Effector memory CD8-positive, alpha-beta T cell (primary cell): ENCODE measurements at regions not wholly inside any gene's neighbourhood (a gene's known extent, or its start where the extent isn't known, plus 50 kb on each side); places are given as distances from the start of the nearest gene placed in this dataset.
A peak's percentile ranks its signal among the peaks of the same experiment; 100 is the strongest.

Experiments used
- ATAC-seq: fragments of 150-1000 bp; cut with Tn5 transposase; replicated peaks from 2 replicates; pipeline ENCODE4 v1.10.0; 2021; ENCODE audit warnings: mild to moderate bottlenecking, moderate library complexity
- DNase-seq, 3 experiments: peaks; one replicate each; pipeline ENCODE4 v3.0.0; 2021
- H3K27ac Mint-ChIP-seq, 2 donors: one replicate each; pipeline ENCODE4 v1.8.0; 2022; ENCODE audit warnings: mild to moderate bottlenecking in 2 of 2, mixed read lengths in 2 of 2, moderate library complexity in 2 of 2
- H3K27me3 Mint-ChIP-seq, 2 donors: one replicate each; pipeline ENCODE4 v1.8.0; 2022; ENCODE audit warnings: mixed read lengths in 2 of 2
- H3K36me3 Mint-ChIP-seq: one replicate; pipeline ENCODE4 v1.8.0; 2022; ENCODE audit warnings: mild to moderate bottlenecking, moderate library complexity, mixed read lengths; ENCODE audit not compliant: insufficient read depth
- H3K4me1 Mint-ChIP-seq, 2 donors: one replicate each; pipeline ENCODE4 v1.8.0; 2022; ENCODE audit warnings: low read depth in 2 of 2, mixed read lengths in 2 of 2
- H3K4me3 Mint-ChIP-seq, 2 donors: one replicate each; pipeline ENCODE4 v1.8.0; 2022; ENCODE audit warnings: mild to moderate bottlenecking in 2 of 2, mixed read lengths in 2 of 2, moderate library complexity in 2 of 2
- H3K9me3 Mint-ChIP-seq, 2 donors: one replicate each; pipeline ENCODE4 v1.8.0; 2022; ENCODE audit warnings: mixed read lengths in 2 of 2

DNA sequence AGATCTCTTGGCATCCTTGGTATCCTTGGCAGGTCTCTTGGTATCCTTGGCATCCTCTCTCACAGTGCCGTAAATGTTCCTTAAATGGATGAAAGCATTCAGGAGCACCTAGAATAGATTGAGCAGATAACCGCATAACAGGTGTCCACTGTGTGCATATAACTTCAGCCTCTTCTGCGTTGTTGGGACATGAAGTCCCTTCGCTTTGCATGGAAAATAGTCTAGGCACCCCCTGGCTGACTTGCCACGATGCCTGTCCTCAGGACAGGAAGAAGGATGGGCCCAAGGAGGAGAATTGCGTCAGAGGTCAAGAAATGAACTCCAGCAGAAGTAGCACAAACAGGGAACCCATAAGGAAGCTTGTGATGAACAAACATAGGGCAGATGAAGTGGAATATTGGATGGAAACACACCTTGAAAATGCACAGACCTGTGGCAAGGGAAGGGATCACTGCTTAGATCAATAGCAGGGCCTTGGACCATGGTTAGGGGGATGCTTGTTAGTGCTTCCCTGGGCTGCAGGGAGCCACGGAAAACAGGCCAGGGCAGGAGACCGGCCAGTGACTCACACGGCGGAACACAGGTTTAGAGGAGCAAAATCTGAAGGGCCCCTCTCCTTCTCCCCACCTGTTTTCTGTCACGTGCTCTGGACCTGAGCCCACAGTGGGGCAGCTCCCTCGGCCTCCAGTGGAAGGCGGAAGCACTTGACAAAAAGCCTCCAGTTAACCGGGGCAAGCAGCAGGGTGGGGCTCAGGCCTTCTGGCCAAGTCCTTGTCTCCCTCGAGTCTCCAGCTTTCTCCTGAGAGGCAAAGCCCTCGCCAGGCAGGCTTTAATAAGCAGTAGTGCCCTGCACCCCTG lies 99.2 kb upstream of the ASAP2 start:
- no peaks in the 10 kb centered on the region for H3K9me3 Mint-ChIP-seq
- peaks cover 0 to 2% of the 10 kb centered on the region in 2 donors for H3K4me1 Mint-ChIP-seq
- ATAC-seq (no peak), DNase-seq (no peak)
- peaks cover 27 to 35% of the 10 kb centered on the region in 2 donors for H3K27me3 Mint-ChIP-seq
- H3K27ac Mint-ChIP-seq, result no peak overlapping the region
- no peak overlapping the region for H3K4me3 Mint-ChIP-seq
- H3K36me3 Mint-ChIP-seq, result no peaks in the 10 kb centered on the region

DNA sequence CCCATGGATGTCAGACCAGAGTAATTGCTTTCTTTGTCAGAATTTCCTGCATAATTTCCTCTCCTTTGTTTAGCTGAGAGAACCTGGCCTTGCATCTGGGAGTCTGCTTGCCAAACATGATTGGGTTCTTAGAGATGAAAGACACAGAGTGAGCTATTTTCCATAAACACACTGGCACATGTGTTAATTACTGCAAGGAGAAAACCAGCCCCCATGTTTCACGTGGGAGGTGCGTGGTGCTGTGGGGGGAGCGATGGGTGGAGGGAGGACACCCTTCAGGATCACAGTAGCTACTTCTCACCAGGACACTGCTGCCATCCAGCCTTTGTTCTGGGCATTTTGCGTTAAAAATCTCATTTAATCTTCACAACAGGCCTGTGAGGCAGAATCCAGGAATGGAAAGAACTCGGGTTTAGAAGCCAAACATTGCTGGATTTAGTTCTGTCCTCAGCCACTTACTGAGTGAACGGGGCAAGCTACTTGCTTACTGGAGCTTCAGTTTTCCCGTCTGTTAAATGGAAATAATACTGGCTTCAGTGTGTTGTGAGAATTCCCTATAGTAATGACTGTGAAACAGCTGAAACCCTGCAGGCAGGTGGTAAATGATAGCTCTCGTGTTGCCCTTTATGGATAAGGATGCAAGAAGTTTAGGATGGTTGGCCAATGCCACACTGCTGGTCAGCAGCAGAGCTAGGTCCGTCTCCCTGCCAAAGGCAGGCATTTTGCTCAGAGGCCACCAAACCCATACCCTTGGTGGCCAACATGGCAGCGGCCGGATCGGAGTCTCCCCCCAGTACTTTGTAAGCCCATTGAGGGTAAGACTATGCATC lies 100.1 kb upstream of the ASAP2 start:
- no peaks in the 10 kb centered on the region for H3K9me3 Mint-ChIP-seq
- no peak for DNase-seq
- H3K27ac Mint-ChIP-seq, result no peak overlapping the region
- peaks cover 22 to 33% of the 10 kb centered on the region in 2 donors for H3K27me3 Mint-ChIP-seq
- H3K4me3 Mint-ChIP-seq, result no peak overlapping the region
- H3K36me3 Mint-ChIP-seq, result no peaks in the 10 kb centered on the region
- ATAC-seq, result no peak
- H3K4me1 Mint-ChIP-seq, result peaks cover 0 to 2% of the 10 kb centered on the region in 2 donors

DNA sequence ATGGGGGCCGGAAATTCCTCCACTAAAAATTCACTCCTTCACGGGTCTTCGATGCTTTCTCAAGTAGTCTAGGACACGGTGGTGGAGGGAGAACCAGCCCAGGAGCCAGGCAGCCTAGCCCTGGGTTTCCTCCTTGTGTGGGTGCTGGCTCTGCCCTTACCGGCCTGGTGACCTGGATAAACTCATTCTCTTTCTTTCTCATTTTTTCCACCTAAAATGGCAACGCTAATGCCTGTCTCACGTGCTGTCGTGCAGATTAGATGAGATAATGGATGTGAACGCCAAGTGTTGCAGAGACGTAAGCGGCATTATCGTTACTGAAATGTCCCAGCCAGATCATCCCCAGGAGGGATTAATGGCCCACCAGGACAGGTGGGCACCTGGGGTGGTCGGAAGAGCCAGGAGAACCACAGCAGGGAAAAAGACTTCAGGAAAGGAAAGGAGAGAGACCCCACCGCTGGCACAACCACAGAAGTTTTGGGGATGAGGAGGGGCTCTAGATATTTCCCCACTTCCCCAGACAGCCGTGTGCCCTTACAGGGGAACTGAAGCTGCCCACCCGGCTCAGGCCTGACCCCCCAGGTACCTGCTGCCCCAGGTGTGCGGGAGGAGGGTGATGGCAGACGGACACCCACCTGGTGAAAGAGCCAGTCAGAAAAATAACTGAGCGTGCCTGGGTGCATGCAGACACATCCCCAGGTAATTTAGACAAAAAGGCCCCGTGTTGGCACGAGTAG lies 100.8 kb upstream of the ASAP2 start:
- no peak overlapping the region for H3K27ac Mint-ChIP-seq
- no peaks in the 10 kb centered on the region for H3K36me3 Mint-ChIP-seq
- no peak overlapping the region for H3K4me3 Mint-ChIP-seq
- ATAC-seq (no peak), DNase-seq (no peak)
- peaks cover 0 to 2% of the 10 kb centered on the region in 2 donors for H3K4me1 Mint-ChIP-seq
- H3K9me3 Mint-ChIP-seq, result no peaks in the 10 kb centered on the region
- peaks cover 24 to 33% of the 10 kb centered on the region in 2 donors for H3K27me3 Mint-ChIP-seq

DNA sequence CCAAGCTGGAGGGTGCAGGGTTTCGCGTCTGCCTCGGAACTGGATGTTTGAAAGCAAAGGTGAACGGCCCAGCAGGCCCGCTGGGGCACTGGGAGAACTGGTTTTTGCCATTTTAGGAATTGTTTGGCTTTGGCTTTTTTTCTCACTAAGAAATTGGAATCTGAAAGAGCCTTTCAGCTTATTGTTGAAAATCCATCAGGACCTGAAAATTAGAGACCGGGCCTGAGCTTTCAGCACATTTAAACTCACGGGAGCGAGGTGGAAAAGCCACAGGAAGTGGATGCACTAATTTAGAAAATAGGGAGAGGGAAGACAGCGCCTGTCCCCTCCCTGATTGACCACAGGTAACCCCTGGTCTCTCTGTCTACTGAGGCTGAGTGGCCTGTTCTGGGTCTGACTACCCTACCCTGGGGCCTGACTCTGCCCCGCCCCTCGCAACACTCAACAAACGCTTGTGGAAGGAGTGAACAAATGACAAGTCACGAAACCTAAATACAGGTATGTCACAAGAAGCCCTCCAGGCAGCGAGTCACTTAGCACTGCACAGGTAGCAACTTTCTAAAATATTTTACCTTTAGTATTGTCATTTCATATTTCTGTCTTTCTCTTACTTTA lies 100.3 kb upstream of the MBOAT2 start:
- peaks cover 32 to 33% of the 10 kb centered on the region in 2 donors for H3K27me3 Mint-ChIP-seq
- H3K27ac Mint-ChIP-seq, result no peak overlapping the region
- peaks cover 0 to 7% of the 10 kb centered on the region in 2 donors for H3K4me1 Mint-ChIP-seq
- H3K9me3 Mint-ChIP-seq, result no peaks in the 10 kb centered on the region
- no peak overlapping the region for H3K4me3 Mint-ChIP-seq
- no peaks in the 10 kb centered on the region for H3K36me3 Mint-ChIP-seq
- ATAC-seq, result no peak
- no peak for DNase-seq

DNA sequence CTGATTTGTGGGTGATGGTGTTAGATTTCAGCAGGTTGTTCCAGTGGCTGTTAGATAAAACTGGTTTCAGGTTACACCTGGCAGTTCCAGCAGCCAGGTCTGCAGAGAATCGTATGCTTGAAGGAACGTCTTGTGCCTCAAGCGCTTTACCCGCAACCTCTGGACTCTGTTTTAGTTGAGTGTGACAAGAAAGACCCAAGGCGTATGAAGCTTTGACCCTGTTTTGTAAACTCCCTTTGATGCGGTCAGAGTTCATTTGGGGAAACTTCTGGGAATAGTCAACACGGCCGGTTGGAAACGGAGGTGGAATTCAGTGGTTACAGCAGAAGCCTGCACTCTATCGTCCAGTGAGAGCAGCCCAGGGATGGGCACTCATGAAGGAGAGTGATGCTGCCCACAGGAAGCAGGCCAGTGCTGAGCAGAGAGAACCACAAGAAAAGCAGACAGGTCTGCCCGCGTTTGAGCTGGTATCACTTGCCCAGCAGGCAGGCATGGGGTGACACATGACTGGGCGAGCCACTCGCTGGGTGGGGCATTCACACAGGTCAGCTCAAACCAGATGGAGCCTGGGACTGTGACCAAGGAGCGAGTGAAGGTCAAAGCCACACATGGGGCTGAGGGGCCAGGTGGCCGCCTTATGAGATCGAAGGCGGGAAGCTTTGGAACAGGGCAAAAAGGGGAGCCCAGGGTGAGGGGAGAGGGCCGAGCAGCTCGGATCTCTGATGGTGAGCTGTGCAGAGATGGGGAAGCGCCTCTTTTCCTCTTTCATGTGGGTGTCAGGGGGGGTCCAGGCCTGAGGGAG lies 99.6 kb upstream of the MBOAT2 start:
- Mint-ChIP-seq H3K9me3 (no peaks in the 10 kb centered on the region), H3K36me3 (peaks cover 4% of the 10 kb centered on the region), H3K27ac (no peak overlapping the region), H3K4me3 (no peak overlapping the region), H3K27me3 (peaks cover 32 to 38% of the 10 kb centered on the region in 2 donors), H3K4me1 (peaks cover 0 to 7% of the 10 kb centered on the region in 2 donors)
- no peak for DNase-seq
- no peak for ATAC-seq

DNA sequence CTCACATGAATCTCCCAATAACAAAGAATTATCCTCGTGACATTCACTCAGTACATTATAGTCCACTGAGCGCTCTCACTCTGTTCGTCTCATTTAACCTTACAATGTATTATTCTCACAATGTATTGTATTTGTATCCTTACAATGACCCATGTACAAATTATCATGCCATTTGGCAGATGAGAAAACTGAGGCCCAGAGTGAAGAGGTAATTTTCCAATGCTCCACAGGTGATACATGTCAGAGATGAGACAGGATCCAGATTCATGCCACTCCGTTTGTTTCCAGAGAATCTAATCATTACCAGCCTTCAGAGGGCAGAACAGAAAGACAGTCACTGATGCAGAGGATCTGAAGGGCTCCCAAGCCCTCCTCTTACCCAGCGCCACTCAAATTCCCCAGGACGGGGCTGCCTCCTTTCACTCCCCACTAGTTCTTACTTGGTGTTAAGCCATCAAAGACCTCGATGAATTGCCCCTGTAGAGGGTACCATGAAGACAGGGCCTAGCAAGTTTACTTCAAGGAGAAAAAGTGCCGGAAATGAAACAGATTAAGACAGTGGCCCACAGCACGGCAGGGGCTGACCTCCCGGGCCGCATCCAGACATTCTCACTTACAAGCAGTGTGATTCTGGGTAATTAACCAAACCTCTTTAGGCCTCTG lies 98.4 kb upstream of the MBOAT2 start:
- Mint-ChIP-seq H3K9me3 (no peaks in the 10 kb centered on the region), H3K27ac (no peak overlapping the region), H3K4me1 (peaks cover 0 to 7% of the 10 kb centered on the region in 2 donors), H3K36me3 (peaks cover 4% of the 10 kb centered on the region), H3K27me3 (peaks cover 38 to 43% of the 10 kb centered on the region in 2 donors), H3K4me3 (no peak overlapping the region)
- ATAC-seq (no peak), DNase-seq (no peak)

DNA sequence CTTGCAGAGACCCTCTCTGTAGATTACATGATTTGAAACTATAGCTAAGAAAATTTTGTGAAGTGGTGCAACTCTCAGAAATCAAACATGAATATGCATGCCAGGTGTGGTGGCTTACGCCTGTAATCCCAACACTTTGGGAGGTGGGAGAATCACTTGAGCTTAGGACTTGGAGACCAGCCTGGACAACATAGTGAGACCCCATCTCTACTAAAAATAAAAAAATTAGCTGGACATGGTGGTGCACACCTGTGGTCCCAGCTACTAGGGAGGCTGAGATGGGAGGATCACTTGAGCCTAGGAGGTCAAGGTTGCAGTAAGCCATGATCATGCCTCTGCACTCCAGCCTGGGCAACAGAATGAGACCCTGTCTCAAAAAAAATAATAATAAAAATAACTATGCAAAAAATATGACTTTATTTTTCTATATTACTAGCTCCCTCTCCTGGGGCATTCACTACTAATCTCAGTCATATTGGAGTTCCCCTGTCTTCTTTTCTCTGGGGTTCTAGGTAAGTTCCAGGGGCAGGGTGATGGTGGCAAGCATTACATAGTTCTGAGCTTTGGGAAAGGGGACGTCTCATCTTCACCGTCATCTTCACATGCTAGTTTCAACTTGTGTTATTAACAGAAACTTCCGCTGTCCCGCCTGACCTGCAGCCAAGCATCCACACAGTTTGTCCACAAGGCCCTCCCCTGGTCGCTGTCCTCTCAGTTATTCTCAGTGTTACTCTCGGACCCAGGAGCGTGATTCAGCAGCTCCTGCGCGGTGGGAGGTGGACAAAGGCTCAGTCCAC lies 96.8 kb upstream of the MBOAT2 start:
- H3K9me3 Mint-ChIP-seq, result no peaks in the 10 kb centered on the region
- no peak overlapping the region for H3K4me3 Mint-ChIP-seq
- peaks cover 42% of the 10 kb centered on the region in 2 donors for H3K27me3 Mint-ChIP-seq
- ATAC-seq (no peak), DNase-seq (no peak)
- H3K27ac Mint-ChIP-seq, result peak overlapping the region in 1 of 2 donors; percentile 41
- H3K4me1 Mint-ChIP-seq, result peaks cover 0 to 6% of the 10 kb centered on the region in 2 donors
- peaks cover 4% of the 10 kb centered on the region for H3K36me3 Mint-ChIP-seq

DNA sequence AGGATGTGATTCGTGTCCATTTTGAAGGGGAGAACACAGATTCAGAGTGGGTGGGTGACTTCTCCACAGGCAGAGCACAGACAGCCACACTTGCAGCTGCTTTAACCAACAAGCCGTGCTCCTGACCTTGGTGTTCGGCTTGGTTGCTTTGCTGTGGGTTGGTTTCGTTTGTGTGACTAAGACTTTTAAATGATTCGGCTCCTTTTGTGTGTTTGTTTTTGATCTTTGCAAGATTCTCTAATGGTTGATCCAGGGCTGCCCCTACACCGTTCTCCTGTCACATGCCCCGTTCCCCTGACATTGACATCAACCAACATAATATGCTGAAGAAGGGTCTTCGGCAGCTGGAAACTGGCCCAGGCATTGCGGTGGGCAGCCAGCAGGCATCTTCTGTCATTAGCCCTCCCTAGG lies 95.9 kb upstream of the MBOAT2 start:
- peak overlapping the region; percentile 2 to 30 for H3K27ac Mint-ChIP-seq
- H3K36me3 Mint-ChIP-seq, result peaks cover 4% of the 10 kb centered on the region
- DNase-seq (no peak), ATAC-seq (no peak)
- H3K27me3 Mint-ChIP-seq, result peaks cover 45 to 47% of the 10 kb centered on the region in 2 donors
- H3K9me3 Mint-ChIP-seq, result no peaks in the 10 kb centered on the region
- peak overlapping the region in 1 of 2 donors; percentile 42 for H3K4me3 Mint-ChIP-seq
- H3K4me1 Mint-ChIP-seq, result peaks cover 0 to 6% of the 10 kb centered on the region in 2 donors

DNA sequence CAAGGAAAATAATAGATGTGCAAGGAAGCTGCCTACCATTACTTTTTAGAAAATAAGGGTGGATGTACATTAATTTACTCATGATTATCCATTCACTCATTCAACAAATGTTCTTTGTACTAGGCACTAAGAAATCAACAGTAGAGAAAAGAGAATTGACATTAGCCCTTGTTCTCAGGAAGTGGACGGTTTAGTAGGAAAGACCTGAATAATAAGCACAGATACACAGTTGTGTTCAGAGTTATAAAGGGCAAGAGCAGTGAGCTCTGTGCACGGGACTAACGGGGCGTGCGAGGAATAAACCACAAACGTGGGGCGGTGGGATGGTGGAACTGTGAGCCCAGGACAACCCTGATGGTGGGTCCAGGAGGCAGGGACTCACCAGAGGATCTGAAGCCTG lies 94.4 kb upstream of the MBOAT2 start:
- Mint-ChIP-seq H3K27ac (no peak overlapping the region), H3K4me1 (peaks cover 0 to 6% of the 10 kb centered on the region in 2 donors), H3K4me3 (no peak overlapping the region), H3K9me3 (no peaks in the 10 kb centered on the region), H3K36me3 (peaks cover 4% of the 10 kb centered on the region), H3K27me3 (peaks cover 52 to 56% of the 10 kb centered on the region in 2 donors)
- no peak for DNase-seq
- no peak for ATAC-seq

DNA sequence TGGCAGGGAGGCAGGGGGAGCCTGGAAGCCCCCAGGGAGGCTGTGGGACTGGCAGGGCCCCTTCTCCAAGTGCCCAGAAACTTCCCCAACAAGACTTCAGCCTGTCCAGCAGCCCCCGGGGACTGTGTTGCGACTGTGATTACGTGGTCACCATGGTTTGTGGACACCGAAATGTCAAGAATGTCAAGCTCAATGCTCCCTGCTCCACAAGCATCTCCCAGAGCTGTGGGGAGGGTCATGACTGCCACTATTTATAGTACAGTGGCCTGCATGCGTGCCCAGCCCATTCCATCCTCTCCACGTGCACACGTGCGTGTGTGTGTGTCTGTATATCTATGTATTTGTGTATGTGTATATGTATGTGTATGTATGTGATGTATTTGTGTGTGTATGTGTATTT lies 93.8 kb upstream of the MBOAT2 start:
- DNase-seq, result no peak
- no peak overlapping the region for H3K4me3 Mint-ChIP-seq
- peaks cover 4% of the 10 kb centered on the region for H3K36me3 Mint-ChIP-seq
- peaks cover 0 to 9% of the 10 kb centered on the region in 2 donors for H3K4me1 Mint-ChIP-seq
- H3K27me3 Mint-ChIP-seq, result peaks cover 57 to 62% of the 10 kb centered on the region in 2 donors
- H3K27ac Mint-ChIP-seq, result no peak overlapping the region
- ATAC-seq, result no peak
- no peaks in the 10 kb centered on the region for H3K9me3 Mint-ChIP-seq

DNA sequence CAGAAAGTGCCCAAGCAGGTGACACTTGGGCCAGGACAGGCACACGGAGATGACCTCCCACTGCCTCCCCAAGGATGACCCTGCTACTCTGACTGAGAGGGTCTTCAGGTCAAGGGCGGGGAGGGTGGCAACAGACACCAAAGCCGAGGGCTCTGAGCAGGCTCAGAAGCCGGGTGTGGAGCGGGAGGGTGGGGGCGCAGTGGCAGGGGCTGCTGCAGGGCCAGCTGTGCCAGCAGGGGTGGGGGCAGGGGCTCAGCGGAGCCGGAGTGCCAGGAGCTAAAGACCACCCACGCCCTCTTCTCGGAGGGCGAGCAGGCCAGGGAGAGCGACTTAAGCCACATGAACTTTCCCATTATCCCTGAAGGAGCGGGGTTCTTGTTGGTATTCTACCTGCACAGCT lies 93.3 kb upstream of the MBOAT2 start:
- Mint-ChIP-seq H3K36me3 (peaks cover 4% of the 10 kb centered on the region), H3K9me3 (no peaks in the 10 kb centered on the region), H3K4me1 (peaks cover 0 to 10% of the 10 kb centered on the region in 2 donors), H3K27ac (no peak overlapping the region), H3K27me3 (peaks cover 60 to 66% of the 10 kb centered on the region in 2 donors), H3K4me3 (no peak overlapping the region)
- DNase-seq (no peak), ATAC-seq (no peak)
